Neutrophil (primary cell): ENCODE measurements at regions not wholly inside any gene's neighbourhood (a gene's known extent, or its start where the extent isn't known, plus 50 kb on each side); places are given as distances from the start of the nearest gene placed in this dataset.

Source experiments
- H3K27ac ChIP-seq: fragments of 200-600 bp; sonication (generic); 2 replicates; pipeline ENCODE4 v1.5.1; 2016; ENCODE audit warnings: mild to moderate bottlenecking, moderate library complexity
- H3K27me3 ChIP-seq: fragments of 200-600 bp; sonication (generic); 2 replicates; pipeline ENCODE4 v1.6.0; 2016; ENCODE audit warnings: mild to moderate bottlenecking
- H3K36me3 ChIP-seq: fragments of 200-600 bp; sonication (generic); 2 replicates; pipeline ENCODE4 v1.5.1; 2017
- H3K4me1 ChIP-seq, 2 experiments: fragments of 200-600 bp in 1 of 2; sonication (generic) in 1 of 2; 1 replicate in 1 of 2; 2 replicates in 1 of 2; pipeline versions ENCODE4 v1.5.1 to v1.6.1; 2013 to 2016; ENCODE audit warnings: low read depth in 1 of 2, low read length in 1 of 2, mild to moderate bottlenecking in 1 of 2, moderate library complexity in 1 of 2; ENCODE audit not compliant: control insufficient read depth in 1 of 2, insufficient read depth in 1 of 2
- H3K4me3 ChIP-seq, 2 experiments: fragments of 200-600 bp in 1 of 2; sonication (generic) in 1 of 2; 1 replicate in 1 of 2; 2 replicates in 1 of 2; pipeline ENCODE4 v1.5.1; 2013 to 2016; ENCODE audit warnings: low read depth in 1 of 2, low read length in 1 of 2, mild to moderate bottlenecking in 1 of 2, moderate library complexity in 1 of 2
- H3K9me3 ChIP-seq: fragments of 200-600 bp; sonication (generic); 2 replicates; pipeline ENCODE4 v1.5.1; 2016
- CTCF ChIP-seq: fragments of 200-600 bp; sonication (generic); IDR thresholded peaks from 2 replicates; pipeline ENCODE4 v1.5.1; 2016; ENCODE audit warnings: antibody characterized with exemption

- peak overlapping the region; percentile 86 for H3K27ac ChIP-seq
- H3K36me3 ChIP-seq = no peaks in the 10 kb centered on the region
- H3K27me3 ChIP-seq = no peaks in the 10 kb centered on the region
- no peak overlapping the region for H3K4me3 ChIP-seq
- peaks cover 62 to 75% of the 10 kb centered on the region in 2 experiments for H3K4me1 ChIP-seq
- TF ChIP-seq CTCF = no peak
- H3K9me3 ChIP-seq = no peaks in the 10 kb centered on the region
Observed at GRCh38 chrX:13493659-13494058, 75.7 kb upstream of the EGFL6 start.

- no peak for TF ChIP-seq CTCF
- Histone ChIP-seq H3K4me3 (no peak overlapping the region), H3K27me3 (no peaks in the 10 kb centered on the region), H3K27ac (peak overlapping the region; percentile 86), H3K36me3 (no peaks in the 10 kb centered on the region), H3K4me1 (peaks cover 76 to 88% of the 10 kb centered on the region in 2 experiments), H3K9me3 (no peaks in the 10 kb centered on the region)
Observed at GRCh38 chrX:13492286-13492685, 77.1 kb upstream of the EGFL6 start.

- Histone ChIP-seq H3K4me1 (peaks cover 77 to 88% of the 10 kb centered on the region in 2 experiments), H3K4me3 (peak overlapping the region; percentile 18 to 46), H3K36me3 (no peaks in the 10 kb centered on the region), H3K9me3 (no peaks in the 10 kb centered on the region), H3K27ac (peak overlapping the region; percentile 86), H3K27me3 (no peaks in the 10 kb centered on the region)
- no peak for TF ChIP-seq CTCF
Observed at GRCh38 chrX:13491061-13491460, 78.3 kb upstream of the EGFL6 start.

GRCh38 chrX:13489454-13489853 is 79.9 kb upstream of the EGFL6 start:
- no peak for TF ChIP-seq CTCF
- no peak overlapping the region for H3K4me3 ChIP-seq
- peak overlapping the region; percentile 86 for H3K27ac ChIP-seq

GRCh38 chrX:13487731-13488505 is 81.5 kb upstream of the EGFL6 start:
- H3K36me3 ChIP-seq = no peaks in the 10 kb centered on the region
- H3K4me3 ChIP-seq = no peak overlapping the region
- peak overlapping the region; percentile 86 for H3K27ac ChIP-seq
- no peaks in the 10 kb centered on the region for H3K27me3 ChIP-seq
- no peaks in the 10 kb centered on the region for H3K9me3 ChIP-seq
- TF ChIP-seq CTCF = peak; percentile 48
- H3K4me1 ChIP-seq = peaks cover 48 to 57% of the 10 kb centered on the region in 2 experiments

More at GRCh38 chrX:13489454-13489853, 79.9 kb upstream of the EGFL6 start:
- H3K4me1 ChIP-seq = peaks cover 63 to 72% of the 10 kb centered on the region in 2 experiments
- H3K9me3 ChIP-seq = no peaks in the 10 kb centered on the region
- H3K36me3 ChIP-seq = no peaks in the 10 kb centered on the region
- no peaks in the 10 kb centered on the region for H3K27me3 ChIP-seq
